A673 (cell line): ENCODE measurements at regions not wholly inside any gene's neighbourhood (a gene's known extent, or its start where the extent isn't known, plus 50 kb on each side); places are given as distances from the start of the nearest gene placed in this dataset.

ENCODE experiments used
- BruUV-seq: library from RNA; stranded (reverse); fragments of 400-500 nt; replicated peaks from 2 replicates; lab custom pipeline; 2021; lab: Mats Ljungman, UMichigan
- CTCF ChIA-PET: fragments of 300-600 bp; sonication (Branson Sonifier 250); formaldehyde crosslinking; loops from one replicate; lab custom pipeline; 2022; ENCODE audit warnings: antibody characterized with exemption; lab: Charles Lee
- POLR2A ChIA-PET: fragments of 300-600 bp; sonication (Branson Sonifier 250); formaldehyde crosslinking; loops from one replicate; lab custom pipeline; 2022; ENCODE audit warnings: antibody characterized with exemption; ENCODE audit not compliant: low non-redundant PET; lab: Charles Lee
- DNase-seq: peaks from one replicate; pipeline ENCODE4 v3.0.0-alpha.2; 2015; ENCODE audit warnings: low spot score
- H3K27ac ChIP-seq: fragments of 200-600 bp; sonication (generic); 2 replicates; pipeline ENCODE4 v1.5.1; 2016; ENCODE audit warnings: mixed run types, low read depth, mild to moderate bottlenecking, mixed read lengths, antibody characterized with exemption, low read length; ENCODE audit not compliant: poor library complexity, severe bottlenecking
- H3K27me3 ChIP-seq: fragments of 200-600 bp; sonication (generic); replicated peaks from 2 replicates; pipeline ENCODE4 v1.6.1; 2017; ENCODE audit warnings: mixed run types, low read depth, mild to moderate bottlenecking, mixed read lengths, antibody characterized with exemption, low read length; ENCODE audit not compliant: insufficient read depth, poor library complexity
- H3K36me3 ChIP-seq: fragments of 200-600 bp; sonication (generic); 2 replicates; pipeline ENCODE4 v1.6.1; 2016; ENCODE audit warnings: mixed run types, mild to moderate bottlenecking, mixed read lengths, antibody characterized with exemption, low read length; ENCODE audit not compliant: insufficient read depth, poor library complexity, severe bottlenecking
- H3K4me1 ChIP-seq: fragments of 200-600 bp; sonication (generic); 2 replicates; pipeline ENCODE4 v1.6.1; 2017; ENCODE audit warnings: mixed run types, mild to moderate bottlenecking, mixed read lengths, antibody characterized with exemption, low read length; ENCODE audit not compliant: insufficient read depth, poor library complexity, severe bottlenecking
- H3K4me3 ChIP-seq: fragments of 200-600 bp; sonication (generic); 2 replicates; pipeline ENCODE4 v1.5.1; 2016; ENCODE audit warnings: low read depth, mixed run types, mild to moderate bottlenecking, mixed read lengths, low read length; ENCODE audit not compliant: poor library complexity, severe bottlenecking
- H3K9me3 ChIP-seq: fragments of 200-600 bp; sonication (generic); 2 replicates; pipeline ENCODE4 v1.6.1; 2016; ENCODE audit warnings: mixed run types, low read depth, mild to moderate bottlenecking, mixed read lengths, antibody characterized with exemption, low read length; ENCODE audit not compliant: poor library complexity, severe bottlenecking
- EZH2 ChIP-seq: fragments of 200-600 bp; sonication (generic); IDR thresholded peaks from 2 replicates; pipeline ENCODE4 v1.6.1; 2017; ENCODE audit warnings: borderline replicate concordance, low read depth, mild to moderate bottlenecking, mixed read lengths, antibody characterized with exemption, low read length; ENCODE audit not compliant: poor library complexity, severe bottlenecking
- intact Hi-C: fragments of 100-400 bp; cut with micrococcal nuclease; formaldehyde crosslinking; loops from one replicate; pipeline ENCODE4 v1.10.0; 2022; ENCODE audit not compliant: unreplicated experiment
- TF ChIP-seq, protein P1 (sequence below): fragments of 300-800, 200-600 bp; sonication (generic); conservative IDR thresholded peaks from 2 replicates; pipeline ENCODE4 v1.5.1; 2017; ENCODE audit warnings: low read depth, mild to moderate bottlenecking, antibody characterized with exemption, low read length, moderate library complexity, mixed read lengths

DNA sequence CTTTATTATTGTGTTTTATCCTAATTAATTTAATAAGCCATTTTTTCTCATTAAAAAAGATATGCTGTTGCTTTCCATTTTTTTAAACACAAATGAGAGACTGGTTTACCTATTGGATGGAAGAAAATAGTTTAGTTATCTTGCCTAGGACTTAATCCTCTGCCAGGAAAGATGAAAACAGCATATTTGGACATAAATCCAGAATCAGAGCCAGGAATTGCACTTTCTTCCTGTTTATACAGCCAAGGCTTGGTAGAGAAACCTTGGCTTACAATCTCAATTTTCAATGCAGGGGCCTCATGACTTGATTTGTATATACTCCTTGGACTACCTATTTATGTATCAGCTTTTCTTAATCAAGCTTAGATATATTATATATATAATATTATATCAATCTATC is 618.8 kb upstream of the SEMA3D start:
- BruUV-seq: no TSS peak
- no peak for DNase-seq
- H3K27ac ChIP-seq: no peak overlapping the region
- no peak overlapping the region for H3K4me3 ChIP-seq
- POLR2A ChIA-PET: no interaction called here
- H3K36me3 ChIP-seq: no peaks in the 10 kb centered on the region
- no peaks in the 10 kb centered on the region for H3K27me3 ChIP-seq
- intact Hi-C loops: no loop called here
- H3K9me3 ChIP-seq: no peaks in the 10 kb centered on the region
- CTCF ChIA-PET: no interaction called here
- H3K4me1 ChIP-seq: no peaks in the 10 kb centered on the region
- TF ChIP-seq EZH2: no peak
- TF ChIP-seq, protein P1, sequence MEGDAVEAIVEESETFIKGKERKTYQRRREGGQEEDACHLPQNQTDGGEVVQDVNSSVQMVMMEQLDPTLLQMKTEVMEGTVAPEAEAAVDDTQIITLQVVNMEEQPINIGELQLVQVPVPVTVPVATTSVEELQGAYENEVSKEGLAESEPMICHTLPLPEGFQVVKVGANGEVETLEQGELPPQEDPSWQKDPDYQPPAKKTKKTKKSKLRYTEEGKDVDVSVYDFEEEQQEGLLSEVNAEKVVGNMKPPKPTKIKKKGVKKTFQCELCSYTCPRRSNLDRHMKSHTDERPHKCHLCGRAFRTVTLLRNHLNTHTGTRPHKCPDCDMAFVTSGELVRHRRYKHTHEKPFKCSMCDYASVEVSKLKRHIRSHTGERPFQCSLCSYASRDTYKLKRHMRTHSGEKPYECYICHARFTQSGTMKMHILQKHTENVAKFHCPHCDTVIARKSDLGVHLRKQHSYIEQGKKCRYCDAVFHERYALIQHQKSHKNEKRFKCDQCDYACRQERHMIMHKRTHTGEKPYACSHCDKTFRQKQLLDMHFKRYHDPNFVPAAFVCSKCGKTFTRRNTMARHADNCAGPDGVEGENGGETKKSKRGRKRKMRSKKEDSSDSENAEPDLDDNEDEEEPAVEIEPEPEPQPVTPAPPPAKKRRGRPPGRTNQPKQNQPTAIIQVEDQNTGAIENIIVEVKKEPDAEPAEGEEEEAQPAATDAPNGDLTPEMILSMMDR: no peak

DNA sequence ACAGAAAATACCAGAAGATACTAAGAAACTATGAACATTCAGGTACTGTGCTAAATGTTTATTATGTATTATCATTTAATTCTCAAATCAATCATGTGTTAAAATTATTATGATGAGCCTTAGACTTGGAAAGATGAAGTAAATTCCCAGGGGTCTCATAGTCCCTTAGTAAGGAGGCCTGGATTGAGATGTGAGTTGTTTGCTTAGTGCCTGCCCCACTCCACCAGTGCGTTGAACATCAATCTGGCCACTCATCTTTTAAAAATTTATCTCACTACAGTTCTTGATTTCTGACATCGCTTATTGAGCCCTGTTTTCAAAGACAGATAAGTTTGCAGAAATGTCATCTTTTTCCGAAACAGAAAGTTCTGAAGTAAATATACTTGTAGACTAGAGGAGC is 618.4 kb upstream of the SEMA3D start:
- H3K27me3 ChIP-seq: no peaks in the 10 kb centered on the region
- intact Hi-C loops: no loop called here
- TF ChIP-seq EZH2: no peak
- TF ChIP-seq, protein P1: no peak
- POLR2A ChIA-PET: no interaction called here
- DNase-seq: no peak
- H3K4me3 ChIP-seq: no peak overlapping the region
- H3K4me1 ChIP-seq: no peaks in the 10 kb centered on the region
- CTCF ChIA-PET: no interaction called here
- no peak overlapping the region for H3K27ac ChIP-seq
- H3K9me3 ChIP-seq: no peaks in the 10 kb centered on the region
- no TSS peak for BruUV-seq
- H3K36me3 ChIP-seq: no peaks in the 10 kb centered on the region

DNA sequence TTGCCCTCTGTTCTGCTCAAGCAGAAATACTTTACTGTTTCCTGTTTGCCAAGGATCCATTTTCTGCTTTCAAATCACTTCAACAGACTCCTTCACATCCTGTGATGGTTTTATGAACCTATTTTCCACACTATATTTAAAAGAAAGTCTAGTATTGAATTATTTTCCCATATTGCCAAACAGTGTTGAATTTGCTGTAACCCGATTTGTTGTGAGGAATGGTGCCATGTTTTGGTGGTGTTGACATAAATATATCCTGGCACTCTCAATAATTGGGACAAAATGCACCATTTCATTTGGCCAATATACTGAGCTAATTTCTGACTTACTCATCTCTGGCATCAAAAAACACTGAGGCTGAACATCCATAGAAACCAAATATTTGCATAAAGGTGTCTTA is 615.4 kb upstream of the SEMA3D start:
- Histone ChIP-seq H3K27ac (no peak overlapping the region), H3K4me3 (no peak overlapping the region), H3K4me1 (no peaks in the 10 kb centered on the region), H3K36me3 (no peaks in the 10 kb centered on the region), H3K9me3 (no peaks in the 10 kb centered on the region), H3K27me3 (no peaks in the 10 kb centered on the region)
- intact Hi-C loops: no loop called here
- no TSS peak for BruUV-seq
- ChIA-PET POLR2A (no interaction called here), CTCF (no interaction called here)
- TF ChIP-seq EZH2: no peak
- TF ChIP-seq, protein P1: no peak
- DNase-seq: no peak
